Heart left ventricle (tissue), 13 donors: ENCODE measurements at regions not wholly inside any gene's neighbourhood (a gene's known extent, or its start where the extent isn't known, plus 50 kb on each side); places are given as distances from the start of the nearest gene placed in this dataset.

Source experiments
- POLR2A ChIP-seq, 2 donors: fragments of 450-650 bp; IDR thresholded peaks; one replicate each; pipeline ENCODE4 v1.6.1; 2017; ENCODE audit warnings: antibody characterized with exemption in 2 of 2, mild to moderate bottlenecking in 2 of 2, moderate library complexity in 2 of 2
- TF ChIP-seq, protein P1 (sequence below), 12 donors: fragments of 200-600 bp; sonication (generic) in 4 of 12; IDR thresholded peaks; one replicate each; pipeline versions ENCODE4 v1.5.0 to v1.8.0; 2018 to 2022; ENCODE audit warnings: antibody characterized with exemption in 12 of 12, mild to moderate bottlenecking in 5 of 12
- donor health status: ischemic (EF 13 %, LVEDD 7.1; RV severe dilation, severe dysfunction).
- donor health status: DM: no; HTN: yes; CAD: no.
- donor health status: DM: no; HTN: no; CAD: no.
- donor health status: ischemic (EF 25% LVEDD 6.9; RV normal size, moderate dysfunction).
- donor health status: ischemic (EF 25% LVEDD 5.7; RV mildly dilated, moderate dysfunction).
- donor health status: ischemic (EF 35%, LVEDD 5.7; RV mildly dilated, moderate dysfunction).
- donor health status: nonischemic (EF 11% LVEDD 7.7; RV severe dilation, severe dysfunction).
- donor health status: DM: yes; HTN: yes; CAD: no.
- donor health status: PGD.
- donor health status: ischemic (EF 29% LVEDD 5.4; RV normal size, mild dysfunction).
- donor health status: nonischemic (EF 23%, LVEDD 6.1; RV moderate dilation, normal function).

GRCh38 chr16:31710880-31711279, 162.7 kb upstream of the ZNF267 start:
- TF ChIP-seq, protein P1, sequence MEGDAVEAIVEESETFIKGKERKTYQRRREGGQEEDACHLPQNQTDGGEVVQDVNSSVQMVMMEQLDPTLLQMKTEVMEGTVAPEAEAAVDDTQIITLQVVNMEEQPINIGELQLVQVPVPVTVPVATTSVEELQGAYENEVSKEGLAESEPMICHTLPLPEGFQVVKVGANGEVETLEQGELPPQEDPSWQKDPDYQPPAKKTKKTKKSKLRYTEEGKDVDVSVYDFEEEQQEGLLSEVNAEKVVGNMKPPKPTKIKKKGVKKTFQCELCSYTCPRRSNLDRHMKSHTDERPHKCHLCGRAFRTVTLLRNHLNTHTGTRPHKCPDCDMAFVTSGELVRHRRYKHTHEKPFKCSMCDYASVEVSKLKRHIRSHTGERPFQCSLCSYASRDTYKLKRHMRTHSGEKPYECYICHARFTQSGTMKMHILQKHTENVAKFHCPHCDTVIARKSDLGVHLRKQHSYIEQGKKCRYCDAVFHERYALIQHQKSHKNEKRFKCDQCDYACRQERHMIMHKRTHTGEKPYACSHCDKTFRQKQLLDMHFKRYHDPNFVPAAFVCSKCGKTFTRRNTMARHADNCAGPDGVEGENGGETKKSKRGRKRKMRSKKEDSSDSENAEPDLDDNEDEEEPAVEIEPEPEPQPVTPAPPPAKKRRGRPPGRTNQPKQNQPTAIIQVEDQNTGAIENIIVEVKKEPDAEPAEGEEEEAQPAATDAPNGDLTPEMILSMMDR (IDR thresholded peaks at IDR 0.05): no peak
- no peak for TF ChIP-seq POLR2A (IDR thresholded peaks at IDR 0.05)
